GM19452 (cell line): ENCODE measurements at regions not wholly inside any gene's neighbourhood (a gene's known extent, or its start where the extent isn't known, plus 50 kb on each side); places are given as distances from the start of the nearest gene placed in this dataset.
A peak's percentile ranks its signal among the peaks of the same experiment; 100 is the strongest.
"Not testable (repeated sequence)": the region's sequence is repeated elsewhere in the genome, so short reads cannot be mapped to it uniquely, and the experiment has no call there.

Experiments used
- ATAC-seq: cut with Tn5 transposase; IDR thresholded peaks from one replicate; pipeline ENCODE4 v1.9.1; 2021; ENCODE audit not compliant: unreplicated experiment

GRCh38 chr9:30140407-30140806 is 2244.0 kb upstream of the ACO1 start:
- ATAC-seq, result no peak

GRCh38 chr9:30160570-30160969 is 2223.9 kb upstream of the ACO1 start:
- ATAC-seq, result no peak

GRCh38 chr9:30172206-30172605 is 2212.2 kb upstream of the ACO1 start:
- no peak for ATAC-seq

- no peak for ATAC-seq
Observed at GRCh38 chr9:30178610-30179009, 2205.8 kb upstream of the ACO1 start.

- ATAC-seq, result no peak
Observed at GRCh38 chr9:30193421-30193820, 2191.0 kb upstream of the ACO1 start.

- ATAC-seq, result no peak
Observed at GRCh38 chr9:30196941-30197340, 2187.5 kb upstream of the ACO1 start.

GRCh38 chr9:30197453-30197852 is 2187.0 kb upstream of the ACO1 start:
- ATAC-seq, result no peak

GRCh38 chr9:30197954-30198353 is 2186.5 kb upstream of the ACO1 start:
- no peak for ATAC-seq

GRCh38 chr9:30198463-30199309 is 2185.8 kb upstream of the ACO1 start:
- ATAC-seq, result no peak

GRCh38 chr9:30201024-30201423 is 2183.4 kb upstream of the ACO1 start:
- no peak for ATAC-seq

- ATAC-seq, result no peak
Observed at GRCh38 chr9:30235068-30235467, 2149.4 kb upstream of the ACO1 start.

GRCh38 chr9:30235564-30235963 is 2148.9 kb upstream of the ACO1 start:
- no peak for ATAC-seq

- ATAC-seq, result no peak
Observed at GRCh38 chr9:30239878-30240277, 2144.6 kb upstream of the ACO1 start.

- no peak for ATAC-seq
Observed at GRCh38 chr9:30243467-30243866, 2141.0 kb upstream of the ACO1 start.

GRCh38 chr9:30244877-30245276 is 2139.6 kb upstream of the ACO1 start:
- ATAC-seq, result no peak

- ATAC-seq, result no peak
Observed at GRCh38 chr9:30250872-30251271, 2133.6 kb upstream of the ACO1 start.

GRCh38 chr9:30258094-30258493 is 2126.3 kb upstream of the ACO1 start:
- no peak for ATAC-seq

GRCh38 chr9:30280229-30280900 is 2104.1 kb upstream of the ACO1 start:
- ATAC-seq, result peak; percentile 52

GRCh38 chr9:30289435-30289834 is 2095.0 kb upstream of the ACO1 start:
- no peak for ATAC-seq

- ATAC-seq, result not testable (repeated sequence)
Observed at GRCh38 chr9:30292026-30292425, 2092.4 kb upstream of the ACO1 start.

GRCh38 chr9:30293231-30293630 is 2091.2 kb upstream of the ACO1 start:
- ATAC-seq, result no peak

- no peak for ATAC-seq
Observed at GRCh38 chr9:30299126-30299780, 2085.2 kb upstream of the ACO1 start.
